NCI-H2107 treated with DMSO at 0.1 percent for 48 hours (cell line): ENCODE measurements at regions not wholly inside any gene's neighbourhood (a gene's known extent, or its start where the extent isn't known, plus 50 kb on each side); places are given as distances from the start of the nearest gene placed in this dataset.

ENCODE experiments used
- DNase-seq: peaks from one replicate; lab custom pipeline; 2025; ENCODE audit not compliant: unreplicated experiment; lab: John Stamatoyannopoulos, UW

GRCh38 chr10:125460326-125460725 is 222.6 kb downstream of the TEX36 start:
- no peak for DNase-seq

GRCh38 chr10:125457406-125457805 is 225.6 kb downstream of the TEX36 start:
- no peak for DNase-seq

GRCh38 chr10:125455855-125456254 is 227.1 kb downstream of the TEX36 start:
- no peak for DNase-seq

- DNase-seq: no peak
Observed at GRCh38 chr10:125455431-125455830, 227.5 kb downstream of the TEX36 start.

GRCh38 chr10:125451319-125451718 is 231.6 kb downstream of the TEX36 start:
- DNase-seq: peak; percentile 0

- DNase-seq: no peak
Observed at GRCh38 chr10:125450218-125450617, 232.7 kb downstream of the TEX36 start.

GRCh38 chr10:125449571-125449970 is 233.4 kb downstream of the TEX36 start:
- no peak for DNase-seq

GRCh38 chr10:125448596-125448995 is 234.4 kb downstream of the TEX36 start:
- no peak for DNase-seq

GRCh38 chr10:125444790-125445189 is 238.2 kb downstream of the TEX36 start:
- DNase-seq: no peak

- no peak for DNase-seq
Observed at GRCh38 chr10:125442856-125443540, 240.0 kb downstream of the TEX36 start.

GRCh38 chr10:125441151-125441550 is 241.8 kb downstream of the TEX36 start:
- DNase-seq: no peak

- DNase-seq: no peak
Observed at GRCh38 chr10:125431149-125431548, 251.8 kb downstream of the TEX36 start.

GRCh38 chr10:125428054-125428453 is 254.9 kb downstream of the TEX36 start:
- no peak for DNase-seq

GRCh38 chr10:125424191-125424847 is 258.6 kb downstream of the TEX36 start:
- DNase-seq: no peak

GRCh38 chr10:125423569-125423968 is 259.4 kb downstream of the TEX36 start:
- DNase-seq: no peak

- DNase-seq: no peak
Observed at GRCh38 chr10:125419831-125420230, 259.5 kb upstream of the CTBP2 start.

GRCh38 chr10:125419146-125419545 is 258.8 kb upstream of the CTBP2 start:
- no peak for DNase-seq

GRCh38 chr10:125417605-125418004 is 257.2 kb upstream of the CTBP2 start:
- DNase-seq: no peak

GRCh38 chr10:125415964-125416363 is 255.6 kb upstream of the CTBP2 start:
- no peak for DNase-seq

- no peak for DNase-seq
Observed at GRCh38 chr10:125415006-125415633, 254.8 kb upstream of the CTBP2 start.

GRCh38 chr10:125411724-125412123 is 251.4 kb upstream of the CTBP2 start:
- DNase-seq: no peak

- no peak for DNase-seq
Observed at GRCh38 chr10:125409756-125410155, 249.4 kb upstream of the CTBP2 start.
